Ascending aorta (tissue), 2 donors: ENCODE measurements at regions not wholly inside any gene's neighbourhood (a gene's known extent, or its start where the extent isn't known, plus 50 kb on each side); places are given as distances from the start of the nearest gene placed in this dataset.

ENCODE experiments used
- DNase-seq, 2 donors: peaks; one replicate each; pipeline ENCODE4 v3.0.0-alpha.2; 2019; ENCODE audit warnings: low spot score in 2 of 2
- H3K27ac ChIP-seq, 2 donors: fragments of 200-600 bp; sonication (generic); one replicate each; pipeline ENCODE4 v1.5.1; 2016 to 2017; ENCODE audit warnings: mild to moderate bottlenecking in 1 of 2
- H3K27me3 ChIP-seq: fragments of 200-600 bp; sonication (generic); one replicate; pipeline ENCODE4 v1.5.1; 2017
- H3K36me3 ChIP-seq, 2 donors: fragments of 200-600 bp; sonication (generic); one replicate each; pipeline ENCODE4 v1.5.1; 2016
- H3K4me1 ChIP-seq, 2 donors: fragments of 200-600 bp; sonication (generic); one replicate each; pipeline ENCODE4 v1.5.1; 2016 to 2017; ENCODE audit warnings: mild to moderate bottlenecking in 1 of 2
- H3K4me3 ChIP-seq, 2 donors: fragments of 200-600 bp; sonication (generic); one replicate each; pipeline ENCODE4 v1.5.1; 2016 to 2017; ENCODE audit warnings: mild to moderate bottlenecking in 1 of 2
- H3K9me3 ChIP-seq, 2 donors: fragments of 200-600 bp; sonication (generic); one replicate each; pipeline ENCODE4 v1.5.1; 2016
- intact Hi-C: fragments of 100-400 bp; cut with DNase I; formaldehyde crosslinking; loops from one replicate; pipeline ENCODE4 v1.15.1; 2023
- TF ChIP-seq, protein P1 (sequence below), 3 experiments: fragments of 200-600 bp in 2 of 3; fragments of 450-650 bp in 1 of 3; sonication (generic) in 2 of 3; IDR thresholded peaks; one replicate each; pipeline ENCODE4 v1.5.1; 2016 to 2019; ENCODE audit warnings: antibody characterized with exemption in 3 of 3, mild to moderate bottlenecking in 1 of 3, moderate library complexity in 1 of 3

DNA sequence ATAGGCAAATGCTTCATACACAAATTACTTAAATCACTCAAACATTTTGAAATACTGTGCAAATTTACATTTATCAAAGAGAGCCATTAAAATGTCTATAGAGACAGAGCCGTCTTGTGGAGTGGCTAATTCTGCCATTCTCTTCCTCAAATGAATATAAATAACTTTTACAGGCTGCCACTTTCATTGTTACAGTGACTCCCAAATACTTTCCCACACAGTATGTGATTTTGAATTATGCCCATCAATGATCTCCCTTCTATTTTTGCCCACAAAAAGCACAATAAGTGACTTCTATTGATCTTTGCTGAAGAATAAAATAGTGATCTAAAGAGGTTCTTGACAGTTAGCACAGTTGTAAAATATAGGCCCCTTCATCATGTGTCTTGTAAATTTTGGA lies 1244.9 kb downstream of the PCDH17 start:
- no peak overlapping the region for H3K27ac ChIP-seq
- H3K4me1 ChIP-seq, result no peaks in the 10 kb centered on the region
- H3K36me3 ChIP-seq, result no peaks in the 10 kb centered on the region
- no peaks in the 10 kb centered on the region for H3K9me3 ChIP-seq
- DNase-seq, result no peak
- no peaks in the 10 kb centered on the region for H3K27me3 ChIP-seq
- H3K4me3 ChIP-seq, result no peak overlapping the region
- intact Hi-C loops, result no loop called here
- TF ChIP-seq, protein P1, sequence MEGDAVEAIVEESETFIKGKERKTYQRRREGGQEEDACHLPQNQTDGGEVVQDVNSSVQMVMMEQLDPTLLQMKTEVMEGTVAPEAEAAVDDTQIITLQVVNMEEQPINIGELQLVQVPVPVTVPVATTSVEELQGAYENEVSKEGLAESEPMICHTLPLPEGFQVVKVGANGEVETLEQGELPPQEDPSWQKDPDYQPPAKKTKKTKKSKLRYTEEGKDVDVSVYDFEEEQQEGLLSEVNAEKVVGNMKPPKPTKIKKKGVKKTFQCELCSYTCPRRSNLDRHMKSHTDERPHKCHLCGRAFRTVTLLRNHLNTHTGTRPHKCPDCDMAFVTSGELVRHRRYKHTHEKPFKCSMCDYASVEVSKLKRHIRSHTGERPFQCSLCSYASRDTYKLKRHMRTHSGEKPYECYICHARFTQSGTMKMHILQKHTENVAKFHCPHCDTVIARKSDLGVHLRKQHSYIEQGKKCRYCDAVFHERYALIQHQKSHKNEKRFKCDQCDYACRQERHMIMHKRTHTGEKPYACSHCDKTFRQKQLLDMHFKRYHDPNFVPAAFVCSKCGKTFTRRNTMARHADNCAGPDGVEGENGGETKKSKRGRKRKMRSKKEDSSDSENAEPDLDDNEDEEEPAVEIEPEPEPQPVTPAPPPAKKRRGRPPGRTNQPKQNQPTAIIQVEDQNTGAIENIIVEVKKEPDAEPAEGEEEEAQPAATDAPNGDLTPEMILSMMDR (IDR thresholded peaks at IDR 0.05), result no peak

DNA sequence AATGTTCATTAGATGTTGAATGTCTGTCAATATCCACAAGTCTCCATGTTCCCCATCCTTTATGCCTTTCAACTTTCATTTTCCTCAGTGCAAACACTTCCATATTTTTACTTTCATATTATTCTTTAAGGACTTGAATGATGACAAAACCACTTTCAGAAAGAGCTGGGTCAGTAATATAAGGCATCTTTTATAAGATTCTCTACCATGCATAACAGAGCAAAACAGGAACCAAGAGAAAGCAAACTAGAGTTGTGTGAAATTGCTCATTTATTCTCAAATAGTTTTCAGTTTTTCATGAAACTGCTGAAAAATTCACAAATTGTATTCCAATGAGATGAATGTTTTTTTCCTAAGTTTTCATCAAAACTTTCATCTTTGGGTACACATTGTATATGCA lies 1247.6 kb downstream of the PCDH17 start:
- Histone ChIP-seq H3K27me3 (no peaks in the 10 kb centered on the region), H3K4me1 (no peaks in the 10 kb centered on the region), H3K4me3 (no peak overlapping the region), H3K36me3 (no peaks in the 10 kb centered on the region), H3K27ac (no peak overlapping the region), H3K9me3 (no peaks in the 10 kb centered on the region)
- intact Hi-C loops, result no loop called here
- TF ChIP-seq, protein P1 (IDR thresholded peaks at IDR 0.05), result no peak
- DNase-seq, result no peak

DNA sequence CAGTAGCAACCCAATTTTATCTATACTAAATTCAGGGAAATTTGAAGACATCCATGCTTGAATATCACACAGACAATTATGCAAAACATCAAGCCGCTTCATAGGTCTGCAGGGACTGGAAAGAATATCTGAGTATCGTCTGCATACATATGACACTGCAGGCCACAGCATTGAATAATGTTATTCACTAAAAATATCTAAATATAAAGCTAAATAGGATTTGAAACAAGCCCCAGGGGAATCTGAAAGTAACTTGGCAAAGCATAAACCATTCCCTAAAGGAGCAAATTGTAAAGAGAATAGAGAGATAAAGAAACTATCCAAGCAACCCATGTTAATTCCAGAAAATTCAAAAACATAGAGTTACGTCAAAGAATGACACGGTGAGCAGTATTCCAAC lies 1251.0 kb downstream of the PCDH17 start:
- H3K4me1 ChIP-seq, result no peaks in the 10 kb centered on the region
- no peak overlapping the region for H3K27ac ChIP-seq
- no peaks in the 10 kb centered on the region for H3K9me3 ChIP-seq
- no peaks in the 10 kb centered on the region for H3K36me3 ChIP-seq
- intact Hi-C loops, result no loop called here
- no peak for DNase-seq
- H3K4me3 ChIP-seq, result no peak overlapping the region
- H3K27me3 ChIP-seq, result no peaks in the 10 kb centered on the region
- TF ChIP-seq, protein P1 (IDR thresholded peaks at IDR 0.05), result no peak

DNA sequence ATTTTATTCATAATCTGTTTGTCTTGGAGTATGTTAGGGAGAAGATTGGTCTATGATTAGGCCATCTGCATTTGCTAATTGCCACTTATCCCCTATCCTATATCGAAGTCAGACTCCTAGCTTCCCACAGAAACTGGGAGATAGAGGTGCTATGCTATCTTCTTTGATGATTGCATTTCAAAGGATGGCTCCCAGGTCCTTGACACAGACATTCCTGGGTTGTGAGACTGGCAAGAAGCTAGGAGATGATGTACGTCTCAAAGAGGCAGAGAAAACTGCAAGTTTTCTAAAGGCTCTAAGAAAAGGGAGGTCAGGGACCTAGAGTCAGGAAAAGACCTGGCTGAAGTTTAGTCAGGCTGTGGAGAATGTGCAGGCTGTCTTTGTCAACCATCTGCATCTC lies 1251.9 kb downstream of the PCDH17 start:
- TF ChIP-seq, protein P1 (IDR thresholded peaks at IDR 0.05), result no peak
- Histone ChIP-seq H3K9me3 (no peaks in the 10 kb centered on the region), H3K27ac (no peak overlapping the region), H3K36me3 (no peaks in the 10 kb centered on the region), H3K4me3 (no peak overlapping the region), H3K27me3 (no peaks in the 10 kb centered on the region), H3K4me1 (no peaks in the 10 kb centered on the region)
- no peak for DNase-seq
- intact Hi-C loops, result no loop called here

DNA sequence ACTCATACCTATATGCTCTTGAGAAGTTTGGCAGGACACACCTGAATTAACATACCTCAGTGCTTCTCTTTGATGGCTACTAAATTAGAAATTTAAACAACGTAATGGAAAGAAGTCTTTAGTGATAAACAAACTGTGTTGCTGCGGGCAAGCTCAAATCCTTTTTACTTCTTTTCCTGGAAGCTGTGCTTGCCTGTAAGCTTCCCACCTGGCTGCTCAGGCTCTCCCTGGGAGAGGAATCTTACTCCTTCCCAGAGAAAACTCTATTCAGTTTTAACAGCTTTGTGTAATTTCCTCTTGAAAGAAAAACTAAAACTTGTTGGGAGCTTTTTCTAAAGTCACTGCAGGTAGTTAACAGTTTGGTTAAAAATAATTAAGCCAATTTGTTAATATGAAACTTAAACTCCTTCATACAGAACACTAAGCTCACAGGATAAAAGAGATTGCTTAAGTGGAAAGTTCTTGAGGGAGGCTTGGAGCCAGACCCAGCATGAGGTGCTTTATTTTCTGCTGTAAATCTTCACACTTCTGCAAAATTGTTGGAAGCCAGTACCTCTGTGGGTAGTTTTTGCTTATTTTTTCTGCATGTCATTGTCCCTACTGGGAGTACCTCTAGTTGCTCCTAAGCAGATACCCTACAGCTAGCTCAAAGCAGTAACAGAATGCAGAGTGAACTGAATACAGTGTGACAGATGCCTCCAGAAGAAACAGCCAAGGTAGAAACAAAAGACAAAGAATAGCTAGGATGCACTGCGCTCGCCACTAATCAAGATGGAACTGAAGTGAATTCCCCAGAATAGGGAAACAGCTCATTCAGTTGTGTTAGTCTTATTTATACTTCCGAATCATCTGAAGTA lies 1253.0 kb downstream of the PCDH17 start:
- Histone ChIP-seq H3K27me3 (no peaks in the 10 kb centered on the region), H3K9me3 (no peaks in the 10 kb centered on the region), H3K4me1 (no peaks in the 10 kb centered on the region), H3K36me3 (no peaks in the 10 kb centered on the region), H3K27ac (no peak overlapping the region), H3K4me3 (no peak overlapping the region)
- intact Hi-C loops, result no loop called here
- TF ChIP-seq, protein P1 (IDR thresholded peaks at IDR 0.05), result no peak
- DNase-seq, result no peak
